ENCODE measurements at regions not wholly inside any gene's neighbourhood (a gene's known extent, or its start where the extent isn't known, plus 50 kb on each side); places are given as distances from the start of the nearest gene placed in this dataset.

DNA sequence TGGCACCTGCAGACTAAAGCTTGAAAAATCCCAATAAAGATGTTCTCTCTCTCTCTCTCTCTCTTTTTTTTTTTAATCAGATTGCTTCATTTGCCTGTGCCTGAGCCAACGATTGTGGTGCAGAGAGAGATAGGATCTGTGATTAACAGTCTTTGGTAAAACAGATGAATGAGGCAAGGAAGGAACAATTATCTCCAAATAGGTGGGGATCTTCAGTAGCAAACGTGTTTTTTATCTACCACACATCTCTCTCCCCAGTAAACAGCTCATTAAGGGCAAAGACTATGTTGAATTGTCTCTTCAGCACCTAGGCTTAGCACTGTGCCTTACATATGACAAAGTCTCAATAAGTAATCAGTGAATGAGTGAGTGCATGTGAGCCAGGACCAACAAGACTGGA is 96.3 kb downstream of the SMIM20 start:
- no peak overlapping the region for H3K4me3 ChIP-seq (ENCODE audit: insufficient read depth, low read length)
- no peak overlapping the region for H2AFZ ChIP-seq (ENCODE audit: low read length)
- H3K4me1 ChIP-seq (ENCODE audit: insufficient read depth, low read length): peaks cover 22% of the 10 kb centered on the region
- H3K27ac ChIP-seq (ENCODE audit: low read depth, low read length): no peak overlapping the region
- TF ChIP-seq, protein P1, sequence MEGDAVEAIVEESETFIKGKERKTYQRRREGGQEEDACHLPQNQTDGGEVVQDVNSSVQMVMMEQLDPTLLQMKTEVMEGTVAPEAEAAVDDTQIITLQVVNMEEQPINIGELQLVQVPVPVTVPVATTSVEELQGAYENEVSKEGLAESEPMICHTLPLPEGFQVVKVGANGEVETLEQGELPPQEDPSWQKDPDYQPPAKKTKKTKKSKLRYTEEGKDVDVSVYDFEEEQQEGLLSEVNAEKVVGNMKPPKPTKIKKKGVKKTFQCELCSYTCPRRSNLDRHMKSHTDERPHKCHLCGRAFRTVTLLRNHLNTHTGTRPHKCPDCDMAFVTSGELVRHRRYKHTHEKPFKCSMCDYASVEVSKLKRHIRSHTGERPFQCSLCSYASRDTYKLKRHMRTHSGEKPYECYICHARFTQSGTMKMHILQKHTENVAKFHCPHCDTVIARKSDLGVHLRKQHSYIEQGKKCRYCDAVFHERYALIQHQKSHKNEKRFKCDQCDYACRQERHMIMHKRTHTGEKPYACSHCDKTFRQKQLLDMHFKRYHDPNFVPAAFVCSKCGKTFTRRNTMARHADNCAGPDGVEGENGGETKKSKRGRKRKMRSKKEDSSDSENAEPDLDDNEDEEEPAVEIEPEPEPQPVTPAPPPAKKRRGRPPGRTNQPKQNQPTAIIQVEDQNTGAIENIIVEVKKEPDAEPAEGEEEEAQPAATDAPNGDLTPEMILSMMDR (IDR thresholded peaks at IDR 0.05; ENCODE audit: extremely low read depth, low read depth, low read length): no peak
- no peaks in the 10 kb centered on the region for H3K9me3 ChIP-seq (ENCODE audit: low read depth, low read length)
- H4K20me1 ChIP-seq (ENCODE audit: insufficient read depth, low read length): no peaks in the 10 kb centered on the region
- DNase-seq (ENCODE audit: insufficient read length, low spot score, missing footprints): no peak
- no peak overlapping the region for H3K4me2 ChIP-seq (ENCODE audit: insufficient read depth, low read length)
- H3K36me3 ChIP-seq (ENCODE audit: insufficient read depth, low read length): no peaks in the 10 kb centered on the region
- no peaks in the 10 kb centered on the region for H3K79me2 ChIP-seq (ENCODE audit: insufficient read depth, low read length)
- H3K27me3 ChIP-seq (ENCODE audit: insufficient read depth, low read length): no peaks in the 10 kb centered on the region

DNA sequence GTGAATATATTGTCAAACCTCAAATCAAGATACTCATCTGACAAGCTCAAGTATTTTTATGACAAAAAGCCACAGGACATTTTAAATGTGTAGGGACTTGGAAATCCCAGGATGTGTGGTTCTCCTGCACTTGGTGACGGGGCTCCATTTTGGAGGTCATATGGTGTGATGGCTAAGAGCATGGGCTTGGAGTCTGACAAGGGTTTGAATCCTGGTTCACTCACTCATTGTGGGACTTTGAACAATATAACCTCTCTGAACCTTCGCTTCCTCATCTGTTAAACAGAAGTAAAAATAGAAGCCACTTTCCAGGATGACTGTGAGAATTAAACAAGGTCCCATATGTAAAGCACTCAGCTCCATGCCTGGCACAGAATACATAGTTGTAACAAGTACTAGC is 99.6 kb downstream of the SMIM20 start:
- DNase-seq (ENCODE audit: insufficient read length, low spot score, missing footprints): no peak
- H3K4me1 ChIP-seq (ENCODE audit: insufficient read depth, low read length): peaks cover 39% of the 10 kb centered on the region
- H3K4me2 ChIP-seq (ENCODE audit: insufficient read depth, low read length): no peak overlapping the region
- H3K4me3 ChIP-seq (ENCODE audit: insufficient read depth, low read length): no peak overlapping the region
- no peaks in the 10 kb centered on the region for H3K9me3 ChIP-seq (ENCODE audit: low read depth, low read length)
- H3K36me3 ChIP-seq (ENCODE audit: insufficient read depth, low read length): no peaks in the 10 kb centered on the region
- H3K27ac ChIP-seq (ENCODE audit: low read depth, low read length): peak overlapping the region; percentile 99
- TF ChIP-seq, protein P1 (IDR thresholded peaks at IDR 0.05; ENCODE audit: extremely low read depth, low read depth, low read length): no peak
- no peaks in the 10 kb centered on the region for H3K79me2 ChIP-seq (ENCODE audit: insufficient read depth, low read length)
- no peaks in the 10 kb centered on the region for H3K27me3 ChIP-seq (ENCODE audit: insufficient read depth, low read length)
- H2AFZ ChIP-seq (ENCODE audit: low read length): no peak overlapping the region
- H4K20me1 ChIP-seq (ENCODE audit: insufficient read depth, low read length): no peaks in the 10 kb centered on the region

DNA sequence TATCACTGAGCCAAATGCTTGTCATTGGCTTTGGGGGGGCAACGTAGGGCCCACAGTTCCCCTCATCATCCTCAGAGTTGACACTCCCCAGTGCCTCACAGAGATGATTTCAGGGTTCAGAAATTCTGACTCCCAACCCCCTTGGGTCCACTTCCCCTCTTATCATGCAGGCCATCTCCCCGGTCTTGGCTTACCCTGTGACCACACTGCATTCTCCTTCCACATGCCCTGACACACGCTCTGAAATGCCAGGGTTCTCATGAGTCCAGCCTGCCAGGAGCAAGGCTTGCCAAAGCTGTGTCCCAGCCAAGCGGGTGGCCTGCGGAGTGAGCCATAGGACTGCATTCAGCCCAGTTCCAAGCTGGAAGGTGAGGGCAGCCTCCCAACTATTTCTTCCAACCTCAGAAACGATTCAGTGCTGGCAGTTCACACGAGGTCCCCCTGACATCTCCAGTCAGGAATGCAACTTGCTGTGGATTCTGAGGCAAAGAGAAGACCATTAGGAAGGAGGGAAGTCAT is 101.2 kb downstream of the SMIM20 start:
- Histone ChIP-seq H4K20me1 (ENCODE audit: insufficient read depth, low read length) (no peaks in the 10 kb centered on the region), H3K9me3 (ENCODE audit: low read depth, low read length) (no peaks in the 10 kb centered on the region), H3K79me2 (ENCODE audit: insufficient read depth, low read length) (no peaks in the 10 kb centered on the region), H2AFZ (ENCODE audit: low read length) (no peak overlapping the region), H3K4me3 (ENCODE audit: insufficient read depth, low read length) (no peak overlapping the region), H3K36me3 (ENCODE audit: insufficient read depth, low read length) (no peaks in the 10 kb centered on the region), H3K27me3 (ENCODE audit: insufficient read depth, low read length) (no peaks in the 10 kb centered on the region), H3K4me2 (ENCODE audit: insufficient read depth, low read length) (peak overlapping the region; percentile 40), H3K4me1 (ENCODE audit: insufficient read depth, low read length) (peaks cover 41% of the 10 kb centered on the region), H3K27ac (ENCODE audit: low read depth, low read length) (peak overlapping the region; percentile 99)
- DNase-seq (ENCODE audit: insufficient read length, low spot score, missing footprints): peak; percentile 89
- TF ChIP-seq, protein P1 (IDR thresholded peaks at IDR 0.05; ENCODE audit: extremely low read depth, low read depth, low read length): no peak

DNA sequence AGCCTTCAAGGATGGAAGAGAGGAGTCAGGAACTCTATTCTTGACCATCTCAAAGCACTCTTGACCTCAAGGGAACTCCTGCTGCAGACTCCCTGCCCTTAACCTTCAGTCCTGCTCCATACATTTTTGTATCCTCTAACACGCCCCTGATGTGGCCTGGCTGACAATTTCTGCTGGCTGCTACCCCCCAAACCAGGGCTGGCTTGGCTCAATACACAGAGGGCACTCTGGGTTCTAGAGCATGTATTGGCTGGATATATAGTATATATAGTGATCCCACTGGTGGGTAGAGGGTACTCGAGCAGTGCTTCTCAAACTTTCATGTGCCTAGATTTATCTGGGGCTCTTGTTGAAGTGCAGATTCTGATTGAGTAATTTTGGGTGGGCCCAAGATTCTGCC is 101.9 kb downstream of the SMIM20 start:
- Histone ChIP-seq H3K36me3 (ENCODE audit: insufficient read depth, low read length) (no peaks in the 10 kb centered on the region), H3K27ac (ENCODE audit: low read depth, low read length) (peak overlapping the region; percentile 99), H3K27me3 (ENCODE audit: insufficient read depth, low read length) (no peaks in the 10 kb centered on the region), H3K79me2 (ENCODE audit: insufficient read depth, low read length) (no peaks in the 10 kb centered on the region), H4K20me1 (ENCODE audit: insufficient read depth, low read length) (no peaks in the 10 kb centered on the region), H3K4me2 (ENCODE audit: insufficient read depth, low read length) (peak overlapping the region; percentile 38), H3K4me1 (ENCODE audit: insufficient read depth, low read length) (peaks cover 44% of the 10 kb centered on the region), H3K9me3 (ENCODE audit: low read depth, low read length) (no peaks in the 10 kb centered on the region), H2AFZ (ENCODE audit: low read length) (no peak overlapping the region), H3K4me3 (ENCODE audit: insufficient read depth, low read length) (no peak overlapping the region)
- DNase-seq (ENCODE audit: insufficient read length, low spot score, missing footprints): no peak
- TF ChIP-seq, protein P1 (IDR thresholded peaks at IDR 0.05; ENCODE audit: extremely low read depth, low read depth, low read length): no peak
